OCI-LY3 (cell line): ENCODE measurements at regions not wholly inside any gene's neighbourhood (a gene's known extent, or its start where the extent isn't known, plus 50 kb on each side); places are given as distances from the start of the nearest gene placed in this dataset.

Experiments
- CTCF ChIP-seq: fragments of 200-600, 300-600 bp; sonication (generic); IDR thresholded peaks from 2 replicates; pipeline ENCODE4 v1.5.1; 2014; ENCODE audit warnings: antibody characterized with exemption, low read length, low read depth
- EZH2phosphoT487 ChIP-seq: fragments of 200-600 bp; shearing (Covaris generic); IDR thresholded peaks from 2 replicates; pipeline ENCODE4 v1.6.1; 2018; ENCODE audit warnings: antibody characterized with exemption, mixed run types, low read depth

GRCh38 chr11:70540196-70540595, 141.9 kb downstream of the CTTN start:
- TF ChIP-seq CTCF = no peak
- TF ChIP-seq EZH2phosphoT487 = no peak
